ENCODE measurements at regions not wholly inside any gene's neighbourhood (a gene's known extent, or its start where the extent isn't known, plus 50 kb on each side); places are given as distances from the start of the nearest gene placed in this dataset.

GRCh38 chr14:98946940-98947339 lies 325.1 kb downstream of the BCL11B start:
- intact Hi-C loops (cut with micrococcal nuclease) = no loop called here
- Mint-ChIP-seq H3K36me3 (no peaks in the 10 kb centered on the region), H3K4me1 (no peaks in the 10 kb centered on the region), H3K27me3 (ENCODE audit: low read depth in 2 of 2) (peaks cover 10 to 40% of the 10 kb centered on the region in 2 donors), H3K27ac (no peak overlapping the region), H3K4me3 (no peak overlapping the region), H3K9me3 (no peaks in the 10 kb centered on the region)
- no peaks in the 10 kb centered on the region for H3K36me3 ChIP-seq (ENCODE audit: control insufficient read depth, insufficient read depth, low read length)
- DNase-seq (no peak), ATAC-seq (no peak)
- no peaks in the 10 kb centered on the region for H3K9me3 ChIP-seq (ENCODE audit: control insufficient read depth, insufficient read depth, low read length)
- H3K27me3 ChIP-seq (ENCODE audit: control insufficient read depth, insufficient read depth, low read length) = no peaks in the 10 kb centered on the region
- H3K4me3 ChIP-seq (ENCODE audit: low read length) = no peak overlapping the region
- H3K27ac ChIP-seq (ENCODE audit: low read length) = no peak overlapping the region
- H3K4me1 ChIP-seq (ENCODE audit: control insufficient read depth, insufficient read depth, low read length) = no peaks in the 10 kb centered on the region
- WGBS (ENCODE audit: insufficient coverage) = 53% methylated on average over 8 of the region's 8 CpGs
- no peak for TF ChIP-seq CTCF (IDR thresholded peaks at IDR 0.05)

GRCh38 chr14:98947911-98948595 lies 323.9 kb downstream of the BCL11B start:
- Mint-ChIP-seq H3K4me3 (no peak overlapping the region), H3K4me1 (no peaks in the 10 kb centered on the region), H3K27me3 (ENCODE audit: low read depth in 2 of 2) (peaks cover 10 to 40% of the 10 kb centered on the region in 2 donors), H3K36me3 (no peaks in the 10 kb centered on the region), H3K9me3 (no peaks in the 10 kb centered on the region), H3K27ac (no peak overlapping the region)
- no peaks in the 10 kb centered on the region for H3K36me3 ChIP-seq (ENCODE audit: control insufficient read depth, insufficient read depth, low read length)
- DNase-seq (no peak), ATAC-seq (no peak)
- no peaks in the 10 kb centered on the region for H3K27me3 ChIP-seq (ENCODE audit: control insufficient read depth, insufficient read depth, low read length)
- TF ChIP-seq CTCF (IDR thresholded peaks at IDR 0.05) = no peak
- WGBS (ENCODE audit: insufficient coverage) = 94% methylated on average over 8 of the region's 8 CpGs
- H3K4me3 ChIP-seq (ENCODE audit: low read length) = no peak overlapping the region
- H3K27ac ChIP-seq (ENCODE audit: low read length) = no peak overlapping the region
- no peaks in the 10 kb centered on the region for H3K9me3 ChIP-seq (ENCODE audit: control insufficient read depth, insufficient read depth, low read length)
- no peaks in the 10 kb centered on the region for H3K4me1 ChIP-seq (ENCODE audit: control insufficient read depth, insufficient read depth, low read length)
- intact Hi-C loops (cut with micrococcal nuclease) = no loop called here

GRCh38 chr14:98949051-98949450 lies 322.9 kb downstream of the BCL11B start:
- ATAC-seq (no peak), DNase-seq (no peak)
- intact Hi-C loops (cut with micrococcal nuclease) = no loop called here
- H3K27me3 Mint-ChIP-seq (ENCODE audit: low read depth in 2 of 2) = peaks cover 7 to 31% of the 10 kb centered on the region in 2 donors
- Histone ChIP-seq H3K27me3 (ENCODE audit: control insufficient read depth, insufficient read depth, low read length) (no peaks in the 10 kb centered on the region), H3K36me3 (ENCODE audit: control insufficient read depth, insufficient read depth, low read length) (no peaks in the 10 kb centered on the region), H3K4me3 (ENCODE audit: low read length) (no peak overlapping the region), H3K9me3 (ENCODE audit: control insufficient read depth, insufficient read depth, low read length) (no peaks in the 10 kb centered on the region), H3K27ac (ENCODE audit: low read length) (no peak overlapping the region), H3K4me1 (ENCODE audit: control insufficient read depth, insufficient read depth, low read length) (no peaks in the 10 kb centered on the region)
- H3K36me3 Mint-ChIP-seq = no peaks in the 10 kb centered on the region
- no peak overlapping the region for H3K4me3 Mint-ChIP-seq
- TF ChIP-seq CTCF (IDR thresholded peaks at IDR 0.05) = no peak
- 62% methylated on average over 2 of the region's 2 CpGs for WGBS (ENCODE audit: insufficient coverage)
- no peak overlapping the region for H3K27ac Mint-ChIP-seq
- H3K9me3 Mint-ChIP-seq = no peaks in the 10 kb centered on the region
- no peaks in the 10 kb centered on the region for H3K4me1 Mint-ChIP-seq
